HG03064 (cell line): ENCODE measurements at regions not wholly inside any gene's neighbourhood (a gene's known extent, or its start where the extent isn't known, plus 50 kb on each side); places are given as distances from the start of the nearest gene placed in this dataset.
"Not testable (repeated sequence)": the region's sequence is repeated elsewhere in the genome, so short reads cannot be mapped to it uniquely, and the experiment has no call there.

Experiments
- ATAC-seq: cut with Tn5 transposase; IDR thresholded peaks from one replicate; pipeline ENCODE4 v1.9.1; 2021; ENCODE audit warnings: low read depth; ENCODE audit not compliant: unreplicated experiment

DNA sequence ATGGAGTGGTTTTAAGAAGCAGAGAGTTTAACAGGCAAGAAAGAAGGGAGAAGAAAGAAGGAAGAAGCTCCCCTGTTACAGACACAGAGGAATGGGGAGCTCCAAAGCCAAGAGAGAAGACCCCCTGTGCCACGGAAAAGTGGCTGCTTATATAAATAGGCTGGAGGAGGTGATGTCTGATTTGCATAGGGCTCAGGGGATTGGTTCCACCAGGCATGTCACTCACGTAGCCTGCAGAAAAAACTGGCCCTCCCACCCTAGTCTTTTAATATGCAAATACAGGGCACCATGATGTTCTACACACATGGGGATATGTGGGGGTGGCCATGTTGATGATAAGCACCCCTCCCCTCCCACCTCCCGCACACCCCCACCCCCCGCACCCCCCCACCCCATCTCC, 99.6 kb downstream of the ETS2 start:
- ATAC-seq = no peak

DNA sequence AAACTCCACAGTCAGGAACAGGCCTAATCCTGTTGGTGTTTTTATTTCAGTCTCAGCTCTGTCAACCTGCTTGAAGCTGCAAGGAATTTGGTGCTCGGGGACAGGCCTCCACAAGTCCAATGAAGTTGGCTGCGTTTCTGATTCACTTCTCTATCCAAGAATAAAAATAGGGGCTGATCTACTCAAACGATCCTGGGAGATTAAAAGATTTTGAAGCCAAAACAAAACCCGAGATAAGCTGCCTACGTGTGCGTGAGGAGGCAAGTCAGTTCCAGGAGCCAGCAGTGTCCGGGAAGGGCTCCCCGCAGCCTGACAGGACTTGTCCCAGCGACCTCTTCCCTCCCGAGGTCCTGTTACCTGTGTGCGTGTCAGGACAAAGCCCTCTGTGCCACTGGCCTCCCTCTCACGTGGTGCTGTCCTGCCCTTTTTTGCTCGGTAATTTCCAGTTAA, 98.0 kb downstream of the ETS2 start:
- ATAC-seq = no peak

DNA sequence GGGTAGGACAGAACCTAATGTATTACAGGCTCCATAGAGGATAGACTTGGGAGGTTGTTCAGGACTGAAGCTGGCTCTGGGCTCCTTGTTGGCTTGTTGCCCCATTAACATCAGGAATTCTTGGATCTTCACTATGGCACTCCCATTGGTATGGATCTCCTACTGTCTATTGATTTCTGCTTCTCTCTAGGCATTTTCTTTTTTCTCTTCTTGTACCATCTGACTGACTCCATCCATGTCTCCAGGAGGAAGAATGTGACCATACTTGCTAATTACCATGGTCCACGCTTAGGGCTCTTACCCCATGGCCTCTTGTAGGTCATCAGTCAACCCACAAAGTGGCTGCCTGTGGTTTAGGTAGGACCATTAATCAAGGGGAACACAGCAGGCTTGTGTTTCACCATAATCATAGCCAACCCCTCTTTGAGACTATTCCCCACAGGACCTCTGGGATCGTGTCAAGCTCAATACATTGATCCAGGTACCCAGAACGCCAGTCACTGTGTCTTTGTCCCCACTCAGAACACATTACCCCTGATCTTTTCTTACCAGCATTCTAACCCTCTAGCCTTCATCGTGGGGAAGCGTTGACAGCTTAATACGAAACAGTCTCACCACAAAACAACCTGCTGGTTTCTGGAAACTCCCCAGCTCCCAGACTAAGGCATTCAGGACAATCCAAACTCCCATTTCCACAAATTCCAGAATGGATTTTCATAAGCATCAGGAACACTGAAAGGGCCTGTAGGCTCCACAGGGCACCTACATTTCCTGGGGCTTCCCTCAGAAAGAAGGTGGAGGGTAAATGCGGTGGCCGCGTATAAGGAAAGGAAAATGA, 97.1 kb downstream of the ETS2 start:
- ATAC-seq = no peak

DNA sequence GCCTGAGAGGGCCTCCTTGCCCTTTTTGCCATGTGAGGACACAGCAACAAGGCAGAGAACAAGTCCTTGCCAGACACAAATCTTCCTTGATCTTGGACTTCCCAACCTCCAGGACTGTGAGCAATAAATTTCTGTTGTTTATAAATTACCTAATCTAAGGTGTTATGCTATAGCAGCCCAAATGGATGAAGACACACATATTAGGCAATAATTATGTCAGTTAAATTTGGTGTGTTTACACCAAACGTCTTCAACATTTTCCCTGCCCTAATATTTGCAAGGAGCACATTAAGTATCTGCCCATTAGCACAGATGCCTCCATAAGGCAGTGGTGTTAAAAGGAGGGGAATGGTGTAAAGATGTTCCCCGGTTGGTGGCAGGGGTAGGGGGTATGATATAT, 94.8 kb downstream of the ETS2 start:
- ATAC-seq = no peak

DNA sequence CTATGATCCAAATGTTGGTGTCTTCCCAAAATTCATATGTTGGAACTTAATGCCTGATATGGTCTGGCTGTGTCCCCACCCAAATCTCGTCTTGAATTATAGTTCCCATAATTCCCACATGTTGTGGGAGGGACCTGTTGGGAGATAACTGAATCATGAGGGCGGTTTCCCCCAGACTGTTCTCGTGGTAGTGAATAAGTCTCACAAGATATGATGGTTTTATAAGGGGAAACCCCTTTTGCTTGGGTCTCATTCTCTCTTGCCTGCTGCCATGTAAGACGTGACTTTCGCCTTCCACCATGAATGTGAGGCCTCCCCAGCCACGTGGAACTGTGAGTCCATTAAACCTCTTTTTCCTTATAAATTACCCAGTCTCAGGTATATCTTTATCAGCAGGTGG, 94.3 kb downstream of the ETS2 start:
- ATAC-seq = not testable (repeated sequence)

DNA sequence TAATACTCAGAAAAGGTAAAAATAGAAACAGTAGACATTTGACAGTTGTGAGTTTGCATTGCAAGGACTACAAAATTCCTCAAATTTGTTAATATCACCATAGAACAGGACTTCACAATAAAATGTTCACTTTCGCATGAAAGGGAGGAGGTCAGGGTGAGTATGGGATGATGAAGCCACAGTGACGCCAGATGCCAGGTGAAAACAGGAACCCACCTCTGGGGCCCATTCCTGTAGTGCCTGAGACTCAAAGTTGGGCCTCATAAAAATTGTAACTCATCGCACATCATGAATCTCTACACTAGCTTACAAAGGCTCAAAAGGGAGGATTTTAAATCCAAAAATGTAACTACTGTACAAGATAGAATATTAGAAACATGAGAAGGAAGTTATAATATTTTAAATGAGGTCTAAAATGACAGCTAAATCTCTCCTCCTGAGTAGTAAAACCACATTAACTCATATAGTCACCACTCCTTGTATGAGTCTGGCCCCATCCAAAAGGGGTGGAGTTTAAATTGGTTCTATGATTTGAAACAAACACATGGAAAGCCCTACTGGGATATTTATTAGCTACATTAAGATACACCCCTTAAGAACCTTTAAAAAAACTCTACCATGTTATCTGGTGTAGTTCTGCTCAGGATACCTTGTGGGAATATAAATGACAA, 93.7 kb downstream of the ETS2 start:
- ATAC-seq = no peak

DNA sequence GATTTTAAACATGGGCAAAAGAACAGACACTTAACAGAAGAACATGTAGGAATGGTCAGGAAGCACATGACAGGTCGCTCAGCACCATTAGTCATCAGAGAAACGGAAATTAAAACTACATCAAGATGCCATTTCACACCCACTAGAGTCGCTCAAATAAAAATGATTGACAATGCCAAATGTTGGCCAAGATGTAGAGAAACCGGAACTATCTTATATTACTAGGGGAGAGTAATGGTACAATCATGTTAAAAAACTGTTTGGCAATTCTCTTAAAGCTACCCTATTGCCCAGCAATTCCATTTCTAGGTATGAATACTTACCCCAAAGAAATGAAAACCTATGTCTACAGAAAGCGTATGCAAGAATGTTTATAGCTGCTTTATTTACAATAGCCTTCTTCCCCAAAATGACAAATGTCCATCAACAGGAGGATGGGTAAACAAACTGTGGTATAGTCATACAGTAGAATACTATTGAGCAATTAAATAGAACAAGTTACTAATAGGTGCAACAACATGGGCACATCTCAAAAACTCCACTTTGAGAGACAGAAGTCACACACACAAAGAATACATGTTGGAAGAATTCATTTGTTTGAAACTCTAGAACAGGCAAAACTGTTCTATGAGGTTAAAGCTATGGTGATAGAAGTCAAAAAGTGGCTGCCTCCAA, 92.8 kb downstream of the ETS2 start:
- no peak for ATAC-seq

DNA sequence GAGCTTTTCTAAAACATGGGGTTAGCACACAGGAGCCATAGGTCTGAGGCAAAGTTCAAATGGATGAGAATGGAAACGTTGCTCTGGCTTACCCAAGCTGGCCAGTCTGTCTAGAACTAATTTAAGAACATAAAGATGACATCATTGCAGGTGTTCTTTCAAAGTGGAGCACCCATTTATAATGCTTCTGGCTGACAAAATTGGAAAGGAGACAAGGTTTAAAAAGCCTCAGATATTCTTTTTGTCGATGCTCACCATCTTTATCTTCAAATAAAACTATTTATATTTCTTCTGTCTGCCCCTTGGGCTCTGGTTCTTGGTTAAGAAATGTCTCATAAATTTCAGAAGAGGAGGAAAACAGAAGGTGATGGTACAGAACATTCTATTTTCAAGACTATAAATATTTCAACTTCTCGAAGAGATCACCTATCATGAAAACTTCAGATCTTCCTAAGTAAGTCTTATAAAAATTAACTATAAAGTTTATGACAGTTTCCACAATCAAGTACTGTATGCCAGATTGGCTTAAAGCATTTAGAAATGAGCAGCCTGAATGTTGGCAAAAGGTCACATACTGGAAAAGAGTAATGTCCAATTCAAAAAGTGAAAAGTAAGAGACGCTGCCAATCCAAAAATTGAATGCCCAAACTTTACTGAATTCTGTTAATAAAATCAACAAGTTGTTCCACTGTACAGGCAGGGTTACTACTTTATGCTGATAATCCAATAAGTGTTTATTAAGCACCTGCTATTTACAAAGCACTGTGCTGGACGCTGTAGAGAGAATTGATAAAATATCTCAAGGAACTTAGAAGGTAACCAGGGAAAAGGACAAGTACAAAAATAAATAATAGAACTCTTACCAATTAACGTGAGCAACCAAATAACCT, 92.0 kb downstream of the ETS2 start:
- no peak for ATAC-seq

DNA sequence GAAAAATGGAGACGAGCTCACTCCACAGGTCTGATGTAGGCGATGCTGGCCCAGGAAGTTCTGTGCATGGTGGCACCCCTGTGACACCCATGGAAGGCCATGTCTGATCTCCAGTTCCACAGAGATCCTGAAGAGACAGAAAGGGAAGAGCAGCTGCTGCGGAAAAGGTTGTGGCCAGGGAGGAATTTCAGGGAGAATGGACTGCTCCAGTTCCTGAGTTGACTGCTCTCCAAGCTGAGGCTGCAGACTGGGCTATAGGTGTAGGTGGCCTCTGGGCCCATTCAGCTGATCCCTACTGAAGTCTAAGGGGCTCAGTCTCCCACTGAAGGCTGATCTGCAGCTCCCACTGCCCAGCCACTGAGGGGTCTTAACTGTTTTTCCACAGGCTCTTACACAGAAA, 89.2 kb downstream of the ETS2 start:
- no peak for ATAC-seq

DNA sequence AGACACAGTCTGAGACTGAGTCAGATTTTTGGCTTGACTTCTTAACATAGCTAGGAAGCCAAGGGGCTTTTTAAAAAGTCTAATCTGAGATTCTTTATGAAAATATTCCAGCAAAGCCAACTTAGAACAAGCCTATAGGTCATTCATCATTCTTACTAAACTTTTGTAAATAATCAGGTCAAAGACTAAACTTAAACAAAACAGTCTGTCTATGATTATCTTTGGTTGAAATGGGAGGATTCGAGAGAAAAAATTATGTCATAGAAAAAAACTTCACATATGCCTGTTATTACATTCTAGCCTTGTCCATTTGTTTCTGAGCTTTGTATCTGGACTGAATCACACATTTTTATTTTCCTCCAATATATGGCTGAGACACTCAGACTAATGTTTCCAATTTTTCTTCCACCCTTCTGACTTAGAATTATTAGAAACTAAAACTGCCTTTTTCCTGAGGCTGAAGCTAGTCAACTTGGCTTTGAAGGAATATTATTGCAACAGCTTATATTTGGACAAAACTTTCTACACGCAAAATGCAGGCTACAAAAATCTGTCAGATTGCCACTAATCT, 83.3 kb downstream of the ETS2 start:
- no peak for ATAC-seq

DNA sequence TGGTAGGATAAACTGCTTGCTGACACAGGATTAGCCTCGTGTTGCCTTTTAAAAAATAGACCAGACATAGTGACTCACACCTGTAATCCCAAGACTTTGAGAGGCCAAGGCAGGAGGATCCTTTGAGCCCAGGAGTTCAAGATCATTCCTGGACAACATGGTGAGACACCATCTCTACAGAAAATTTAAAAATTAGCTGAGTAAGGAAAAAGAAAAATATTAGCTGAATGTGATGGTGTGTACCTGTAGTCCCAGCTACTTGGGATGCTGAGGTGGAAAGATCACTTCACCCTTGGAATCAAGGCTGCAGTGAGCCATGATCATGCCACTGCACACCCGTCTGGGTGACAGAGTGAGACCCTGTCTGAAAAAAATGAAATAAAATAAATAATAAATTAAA, 82.0 kb downstream of the ETS2 start:
- ATAC-seq = no peak

DNA sequence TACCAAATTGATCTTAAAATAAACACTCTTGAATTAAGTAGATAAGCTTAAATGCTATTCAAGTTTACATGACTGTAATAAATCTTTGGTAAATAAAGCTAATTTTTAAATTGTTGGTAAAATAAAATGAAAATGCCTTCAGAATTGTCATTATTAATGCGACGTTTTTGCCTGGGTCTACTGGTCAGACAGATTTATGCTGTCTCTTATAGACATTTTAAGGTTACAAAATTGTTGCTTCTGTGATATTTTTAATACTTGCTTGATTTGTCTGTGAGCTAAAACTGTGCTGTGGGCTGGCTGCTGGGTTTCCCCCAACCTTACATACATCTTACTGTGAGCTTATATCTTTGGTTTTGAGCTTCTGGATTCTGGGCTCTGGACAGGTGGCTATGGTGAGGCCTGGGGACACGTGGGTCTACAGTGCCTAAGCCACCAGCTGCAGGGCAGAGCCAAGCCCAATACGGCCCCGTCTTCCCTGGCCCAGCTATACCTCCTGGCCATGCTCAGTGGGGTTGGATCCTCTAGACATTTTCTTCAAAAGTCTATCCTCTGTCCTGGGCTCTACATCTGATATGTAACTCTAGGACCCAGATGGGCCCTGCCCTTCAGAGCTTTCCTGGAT, 81.4 kb downstream of the ETS2 start:
- no peak for ATAC-seq

DNA sequence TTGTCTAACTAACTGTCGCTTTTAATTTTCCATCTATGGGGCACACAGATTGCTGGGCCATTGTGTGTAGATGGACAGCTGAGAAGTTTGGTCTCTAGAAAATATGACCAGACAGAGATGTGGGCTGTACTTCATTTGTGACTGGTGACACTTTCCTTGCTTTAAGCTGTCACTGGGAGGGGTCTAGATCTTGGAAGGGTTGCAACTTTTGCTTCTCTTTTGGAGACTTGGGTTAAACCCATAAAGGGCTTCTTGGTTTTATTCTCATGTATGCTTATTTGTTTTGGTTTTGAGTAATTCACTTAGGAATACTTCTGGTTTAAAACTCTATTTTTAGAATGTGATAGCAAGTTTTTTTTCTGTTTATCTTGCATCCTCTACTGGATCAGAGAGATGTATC, 80.2 kb downstream of the ETS2 start:
- ATAC-seq = no peak

DNA sequence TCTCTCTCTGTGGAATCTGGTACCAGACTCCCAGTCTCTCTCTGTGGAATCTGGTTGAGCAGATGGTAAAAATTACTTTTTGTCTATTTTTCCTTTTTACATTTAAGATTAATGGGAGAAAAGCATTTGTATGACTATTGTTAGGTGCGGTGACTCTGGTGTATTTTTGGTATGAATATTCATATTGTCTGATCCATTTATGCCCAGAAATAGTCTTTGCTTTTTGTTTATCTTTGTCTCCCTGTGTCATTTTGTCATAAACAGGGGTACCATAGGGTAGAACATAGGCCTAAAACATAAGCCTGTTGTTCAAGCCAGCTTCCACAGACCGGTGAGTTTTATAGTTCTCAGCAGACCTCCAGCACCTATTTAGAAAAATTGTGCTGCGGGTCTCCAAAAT, 78.7 kb downstream of the ETS2 start:
- no peak for ATAC-seq

DNA sequence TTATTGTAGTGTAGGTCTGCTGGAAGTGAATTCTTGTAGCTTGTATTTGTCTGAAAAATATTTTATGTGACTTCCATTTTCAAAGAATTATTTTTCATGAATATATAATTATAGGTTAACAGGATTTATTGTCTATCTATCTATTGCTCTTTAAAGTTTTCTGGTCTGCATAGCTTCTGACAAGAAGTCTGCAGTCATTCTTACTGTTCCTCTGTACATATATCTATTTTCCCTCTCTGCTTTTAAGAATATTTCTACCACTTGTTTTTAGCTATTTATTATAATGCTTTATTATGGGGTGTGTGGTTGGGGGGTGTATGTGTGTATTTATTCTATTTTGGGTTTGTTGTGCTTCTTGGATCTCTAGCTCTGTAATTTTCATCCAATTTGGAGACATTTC, 77.4 kb downstream of the ETS2 start:
- no peak for ATAC-seq

DNA sequence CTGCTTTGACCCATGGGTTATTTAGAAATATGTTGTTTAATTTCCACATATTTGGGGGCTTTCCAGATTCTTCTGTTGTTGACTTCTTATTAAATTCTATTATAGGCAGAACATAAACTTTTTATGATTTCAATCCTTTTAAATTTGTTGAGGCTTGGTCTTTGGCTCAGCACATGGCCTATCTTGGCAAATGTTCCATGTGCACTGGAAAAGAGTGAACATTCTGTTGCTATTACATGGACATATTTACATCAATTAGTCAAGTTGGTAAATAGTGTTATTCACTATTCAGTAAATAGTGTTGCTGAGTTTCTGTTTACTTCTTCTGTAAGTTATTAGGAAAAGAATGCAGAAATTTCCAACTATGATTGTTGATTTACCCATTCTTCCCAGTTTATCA, 75.4 kb downstream of the ETS2 start:
- ATAC-seq = no peak

DNA sequence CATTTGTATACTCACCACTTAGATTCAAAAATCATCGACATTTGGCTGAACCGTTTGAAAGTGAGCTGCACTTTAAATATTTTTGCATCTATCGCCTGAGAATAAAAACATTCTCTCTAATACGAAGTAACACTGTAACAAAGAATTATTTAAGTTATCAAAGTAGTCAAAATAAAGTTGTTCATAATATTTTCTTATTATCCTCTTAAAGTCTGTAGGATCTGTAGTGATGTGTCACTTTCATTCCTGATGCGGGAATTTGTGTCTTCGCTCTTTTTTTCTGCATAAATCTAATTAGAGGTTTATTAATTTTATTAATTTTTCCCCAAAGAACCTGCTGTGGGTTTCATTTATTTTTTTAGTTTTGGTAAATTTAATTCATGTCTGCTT, 74.8 kb downstream of the ETS2 start:
- ATAC-seq = no peak

DNA sequence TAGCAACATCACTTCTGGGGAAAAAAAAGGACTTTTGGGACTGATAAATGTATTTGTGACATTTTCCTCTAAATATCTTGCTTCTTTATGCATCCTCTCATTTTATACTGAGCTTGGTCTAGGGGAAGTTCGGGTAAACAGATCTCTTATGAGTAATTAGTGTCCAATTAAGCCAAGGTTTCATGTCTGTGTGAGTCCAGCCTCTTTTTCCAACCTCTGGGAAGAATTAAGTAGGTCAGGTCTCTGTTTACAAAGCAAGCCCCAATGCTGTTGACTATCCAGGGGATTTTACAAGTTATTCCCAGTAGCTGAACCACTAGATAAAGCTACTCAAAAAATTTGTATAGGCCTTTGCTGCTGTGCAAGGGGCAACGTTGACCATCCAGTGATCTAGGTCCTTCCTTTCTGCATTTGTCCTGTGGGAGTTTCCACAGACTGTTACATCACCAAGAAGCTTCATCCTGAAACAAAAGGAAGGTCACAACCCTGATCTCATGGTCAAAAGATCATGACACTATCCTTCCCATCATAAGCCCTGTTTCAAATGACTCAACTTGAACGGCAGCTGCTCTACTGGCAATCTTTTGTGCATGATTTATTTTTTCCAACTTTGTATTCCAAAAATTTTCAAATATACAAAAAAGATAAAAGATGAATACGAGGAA, 74.3 kb downstream of the ETS2 start:
- no peak for ATAC-seq

DNA sequence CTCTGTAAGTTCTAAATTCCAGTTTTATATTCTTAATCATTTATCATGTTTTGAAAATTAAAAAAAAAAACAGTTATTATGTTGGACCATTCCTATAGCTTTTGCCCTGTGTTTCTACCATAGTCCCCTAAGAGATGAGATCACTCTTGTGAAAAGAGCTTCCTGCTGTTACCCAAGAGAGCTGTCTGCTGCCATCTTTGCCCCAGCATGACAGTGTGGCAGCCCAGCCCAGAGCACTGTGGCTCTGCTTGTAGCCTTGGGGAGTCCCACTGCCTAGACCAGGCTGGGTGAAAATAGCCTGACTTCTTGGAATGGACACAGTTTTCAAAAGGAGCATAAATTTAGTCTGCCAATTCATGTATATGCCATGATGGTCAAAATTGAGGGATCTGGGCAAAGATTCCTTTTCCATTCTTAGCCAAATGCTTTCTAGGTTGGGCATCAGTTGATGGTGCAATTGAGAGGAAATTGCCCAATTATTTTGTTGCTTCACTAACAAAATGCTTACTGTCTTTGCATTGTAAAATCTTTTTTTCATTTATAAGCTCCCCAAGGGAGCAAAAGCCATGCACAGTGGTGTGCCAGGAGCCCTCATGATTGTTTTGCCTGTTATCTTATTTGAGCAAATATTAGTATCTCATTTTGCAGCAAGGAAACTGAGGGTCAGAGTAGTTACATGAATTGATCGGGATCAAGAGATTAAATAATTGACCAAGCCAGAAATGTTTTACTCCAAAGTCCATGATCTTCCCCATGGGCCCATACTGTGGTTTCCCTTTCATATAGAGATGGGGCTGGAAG, 72.8 kb downstream of the ETS2 start:
- no peak for ATAC-seq
